ENCODE measurements at regions not wholly inside any gene's neighbourhood (a gene's known extent, or its start where the extent isn't known, plus 50 kb on each side); places are given as distances from the start of the nearest gene placed in this dataset.

DNA sequence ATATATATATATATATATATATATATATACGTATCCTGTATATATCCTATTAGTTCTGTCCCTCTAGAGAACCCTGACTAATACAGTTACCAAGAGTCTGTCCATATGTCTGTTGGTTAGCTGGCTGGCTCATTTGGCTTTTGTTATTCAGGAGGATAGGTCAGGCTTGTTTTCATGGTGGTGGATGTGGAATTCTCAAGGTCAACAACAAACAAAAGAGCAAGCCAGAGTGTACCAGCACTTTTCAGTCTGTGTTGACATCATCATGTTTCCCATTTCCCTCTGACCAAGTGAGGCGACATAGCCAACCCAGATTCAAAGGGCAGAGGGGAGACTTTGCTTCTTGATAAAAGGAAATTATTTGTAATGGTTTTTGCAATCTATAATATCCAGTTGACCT is 88.5 kb upstream of the PTCHD4 start:
- Histone ChIP-seq H3K27me3 (ENCODE audit: control insufficient read depth, insufficient read depth, low read length) (no peaks in the 10 kb centered on the region), H3K4me3 (ENCODE audit: low read depth, low read length) (no peak overlapping the region), H3K9me3 (ENCODE audit: control insufficient read depth, insufficient read depth, low read length) (no peaks in the 10 kb centered on the region), H3K27ac (ENCODE audit: low read depth, low read length) (no peak overlapping the region)
- POLR2A ChIA-PET, result no interaction called here
- DNase-seq (ENCODE audit: low read depth, low spot score), result no peak
- CTCF ChIA-PET, result no interaction called here
- TF ChIP-seq, protein P1, sequence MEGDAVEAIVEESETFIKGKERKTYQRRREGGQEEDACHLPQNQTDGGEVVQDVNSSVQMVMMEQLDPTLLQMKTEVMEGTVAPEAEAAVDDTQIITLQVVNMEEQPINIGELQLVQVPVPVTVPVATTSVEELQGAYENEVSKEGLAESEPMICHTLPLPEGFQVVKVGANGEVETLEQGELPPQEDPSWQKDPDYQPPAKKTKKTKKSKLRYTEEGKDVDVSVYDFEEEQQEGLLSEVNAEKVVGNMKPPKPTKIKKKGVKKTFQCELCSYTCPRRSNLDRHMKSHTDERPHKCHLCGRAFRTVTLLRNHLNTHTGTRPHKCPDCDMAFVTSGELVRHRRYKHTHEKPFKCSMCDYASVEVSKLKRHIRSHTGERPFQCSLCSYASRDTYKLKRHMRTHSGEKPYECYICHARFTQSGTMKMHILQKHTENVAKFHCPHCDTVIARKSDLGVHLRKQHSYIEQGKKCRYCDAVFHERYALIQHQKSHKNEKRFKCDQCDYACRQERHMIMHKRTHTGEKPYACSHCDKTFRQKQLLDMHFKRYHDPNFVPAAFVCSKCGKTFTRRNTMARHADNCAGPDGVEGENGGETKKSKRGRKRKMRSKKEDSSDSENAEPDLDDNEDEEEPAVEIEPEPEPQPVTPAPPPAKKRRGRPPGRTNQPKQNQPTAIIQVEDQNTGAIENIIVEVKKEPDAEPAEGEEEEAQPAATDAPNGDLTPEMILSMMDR (IDR thresholded peaks at IDR 0.05; ENCODE audit: low read depth, low read length), result no peak

DNA sequence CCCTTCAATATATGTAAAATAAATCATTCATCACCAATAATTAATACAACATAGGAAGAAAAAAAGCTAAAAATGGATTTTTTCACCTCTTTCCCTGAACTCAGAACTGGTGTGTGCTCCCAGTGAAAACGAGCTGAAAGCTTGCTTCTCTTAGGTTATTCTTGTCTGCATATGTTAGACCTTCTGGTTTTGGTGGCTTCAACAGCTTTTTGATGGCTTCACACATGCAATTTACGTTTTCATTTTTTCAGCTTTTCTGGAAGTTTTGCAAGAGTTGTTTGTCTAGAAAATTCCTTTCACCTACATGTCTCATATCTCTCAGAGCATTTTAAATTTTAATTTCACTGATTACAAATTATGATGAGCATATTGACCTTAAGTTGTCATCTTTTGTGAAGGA is 86.9 kb upstream of the PTCHD4 start:
- POLR2A ChIA-PET, result no interaction called here
- TF ChIP-seq, protein P1 (IDR thresholded peaks at IDR 0.05; ENCODE audit: low read depth, low read length), result no peak
- CTCF ChIA-PET, result no interaction called here
- Histone ChIP-seq H3K9me3 (ENCODE audit: control insufficient read depth, insufficient read depth, low read length) (no peaks in the 10 kb centered on the region), H3K27ac (ENCODE audit: low read depth, low read length) (no peak overlapping the region), H3K4me3 (ENCODE audit: low read depth, low read length) (no peak overlapping the region), H3K27me3 (ENCODE audit: control insufficient read depth, insufficient read depth, low read length) (no peaks in the 10 kb centered on the region)
- no peak for DNase-seq (ENCODE audit: low read depth, low spot score)

DNA sequence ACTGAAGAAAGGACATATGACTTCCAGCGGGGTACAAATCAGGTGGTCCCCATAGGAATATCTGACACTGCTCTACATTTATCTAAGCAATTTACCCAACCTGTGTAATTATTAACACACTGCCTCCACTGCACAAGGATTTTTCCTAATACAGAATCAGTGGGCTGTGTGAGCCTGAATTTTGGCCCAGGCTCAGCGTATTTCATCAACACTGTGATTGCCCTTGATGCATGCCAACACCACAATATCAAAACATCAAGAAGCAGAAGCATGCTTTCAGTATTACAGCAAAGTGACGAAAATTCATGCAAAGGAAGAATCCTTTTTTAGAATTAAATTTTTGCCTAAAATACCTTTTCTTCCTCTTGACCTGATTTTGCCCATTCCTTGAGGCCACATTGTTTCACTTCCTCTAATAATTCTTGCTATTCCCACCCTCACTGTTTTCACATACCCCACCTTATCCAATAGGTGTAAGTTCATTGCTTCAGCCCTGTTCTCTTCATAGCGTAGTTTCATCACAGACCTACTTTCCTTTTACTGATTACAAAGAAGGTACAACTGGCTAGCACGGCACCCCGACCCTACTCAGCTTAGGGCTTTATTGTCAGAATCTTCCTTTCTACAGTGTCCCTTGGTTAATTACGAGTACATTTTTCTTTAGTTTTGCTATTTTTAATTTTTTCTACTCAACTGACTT is 83.7 kb upstream of the PTCHD4 start:
- Histone ChIP-seq H3K4me3 (ENCODE audit: low read depth, low read length) (no peak overlapping the region), H3K27ac (ENCODE audit: low read depth, low read length) (no peak overlapping the region), H3K9me3 (ENCODE audit: control insufficient read depth, insufficient read depth, low read length) (no peaks in the 10 kb centered on the region), H3K27me3 (ENCODE audit: control insufficient read depth, insufficient read depth, low read length) (no peaks in the 10 kb centered on the region)
- POLR2A ChIA-PET, result no interaction called here
- TF ChIP-seq, protein P1 (IDR thresholded peaks at IDR 0.05; ENCODE audit: low read depth, low read length), result no peak
- CTCF ChIA-PET, result no interaction called here
- DNase-seq (ENCODE audit: low read depth, low spot score), result no peak

DNA sequence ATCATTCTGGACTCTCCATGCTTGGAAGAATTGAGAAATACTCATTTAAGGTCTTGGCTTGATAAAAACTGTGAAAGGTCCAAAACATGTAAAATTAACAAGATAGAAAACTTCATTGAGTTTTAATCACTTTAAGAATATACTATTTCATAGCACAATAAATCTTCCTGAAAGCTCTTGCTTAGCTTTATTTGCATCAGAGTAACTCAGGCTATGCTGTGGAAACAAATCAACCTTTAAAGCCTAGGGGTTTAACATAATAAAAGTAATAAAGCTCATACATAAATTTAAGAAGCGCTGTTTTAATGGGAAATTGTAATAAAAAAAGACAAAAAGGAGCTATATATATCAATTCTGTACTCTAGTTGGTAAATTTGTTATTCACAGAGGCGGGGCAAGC is 77.2 kb upstream of the PTCHD4 start:
- Histone ChIP-seq H3K27ac (ENCODE audit: low read depth, low read length) (no peak overlapping the region), H3K4me3 (ENCODE audit: low read depth, low read length) (no peak overlapping the region), H3K9me3 (ENCODE audit: control insufficient read depth, insufficient read depth, low read length) (no peaks in the 10 kb centered on the region), H3K27me3 (ENCODE audit: control insufficient read depth, insufficient read depth, low read length) (no peaks in the 10 kb centered on the region)
- ChIA-PET CTCF (interaction anchor here (1.9 kb wide), 1 partner anchor 400 kb away, joined by 4 read pairs; no protein-coding TSS in a partner anchor), POLR2A (no interaction called here)
- TF ChIP-seq, protein P1 (IDR thresholded peaks at IDR 0.05; ENCODE audit: low read depth, low read length), result no peak
- no peak for DNase-seq (ENCODE audit: low read depth, low spot score)

DNA sequence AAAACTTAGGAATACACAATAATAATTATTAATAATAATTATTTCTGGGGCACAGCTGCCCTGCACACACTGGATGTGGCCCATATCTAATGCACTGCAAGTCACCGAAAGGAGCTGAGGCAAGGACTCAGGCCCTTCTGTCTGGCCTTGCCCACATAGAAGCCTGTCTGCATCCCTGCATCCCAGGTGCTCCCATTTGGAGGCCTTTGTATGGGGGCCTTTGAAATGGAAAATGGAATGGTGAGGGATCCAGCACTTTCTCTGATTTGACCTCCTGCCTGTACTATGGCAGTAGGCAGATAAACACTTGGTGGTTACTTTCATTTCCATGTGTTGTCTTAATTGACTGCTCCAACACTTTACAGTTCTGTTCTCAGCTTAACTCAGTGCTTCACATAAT is 75.7 kb upstream of the PTCHD4 start:
- ChIA-PET POLR2A (no interaction called here), CTCF (no interaction called here)
- no peak for DNase-seq (ENCODE audit: low read depth, low spot score)
- Histone ChIP-seq H3K27ac (ENCODE audit: low read depth, low read length) (no peak overlapping the region), H3K27me3 (ENCODE audit: control insufficient read depth, insufficient read depth, low read length) (no peaks in the 10 kb centered on the region), H3K4me3 (ENCODE audit: low read depth, low read length) (no peak overlapping the region), H3K9me3 (ENCODE audit: control insufficient read depth, insufficient read depth, low read length) (no peaks in the 10 kb centered on the region)
- TF ChIP-seq, protein P1 (IDR thresholded peaks at IDR 0.05; ENCODE audit: low read depth, low read length), result no peak
